DOHH2 (cell line): ENCODE measurements at regions not wholly inside any gene's neighbourhood (a gene's known extent, or its start where the extent isn't known, plus 50 kb on each side); places are given as distances from the start of the nearest gene placed in this dataset.

ENCODE experiments used
- H3F3A ChIP-seq: fragments of 200-600 bp; sonication (generic), shearing (Covaris generic); 2 replicates; pipeline ENCODE4 v1.6.0; 2016; ENCODE audit warnings: antibody characterized with exemption, mild to moderate bottlenecking; ENCODE audit not compliant: control insufficient read depth, insufficient read depth
- H3K27ac ChIP-seq: fragments of 200-600 bp; sonication (generic); 2 replicates; pipeline ENCODE4 v1.5.1; 2014; ENCODE audit warnings: low read depth, mild to moderate bottlenecking, low read length, moderate library complexity
- H3K27me3 ChIP-seq: fragments of 200-600 bp; sonication (generic); 2 replicates; pipeline ENCODE4 v1.6.1; 2014; ENCODE audit warnings: mild to moderate bottlenecking, low read length, mixed read lengths; ENCODE audit not compliant: control insufficient read depth
- H3K36me3 ChIP-seq: fragments of 200-600 bp; sonication (generic); 2 replicates; pipeline ENCODE4 v1.6.1; 2014; ENCODE audit warnings: mild to moderate bottlenecking, low read length, moderate library complexity, mixed read lengths; ENCODE audit not compliant: control insufficient read depth
- H3K4me1 ChIP-seq: fragments of 200-600 bp; sonication (generic); 2 replicates; pipeline ENCODE4 v1.6.1; 2014; ENCODE audit warnings: mild to moderate bottlenecking, low read length, mixed read lengths; ENCODE audit not compliant: control insufficient read depth
- H3K4me2 ChIP-seq: fragments of 200-600 bp; sonication (generic); 2 replicates; pipeline ENCODE4 v1.6.0; 2014; ENCODE audit warnings: mild to moderate bottlenecking, low read length, moderate library complexity
- H3K4me3 ChIP-seq: fragments of 200-600 bp; sonication (generic); 2 replicates; pipeline ENCODE4 v1.5.1; 2014; ENCODE audit warnings: mild to moderate bottlenecking, low read length, mixed read lengths
- H3K79me2 ChIP-seq: fragments of 200-600 bp; sonication (generic); 2 replicates; pipeline ENCODE4 v1.6.1; 2014; ENCODE audit warnings: mild to moderate bottlenecking, low read length, mixed read lengths; ENCODE audit not compliant: control insufficient read depth
- H3K9me2 ChIP-seq: fragments of 200-600 bp; sonication (generic); replicated peaks from 2 replicates; pipeline ENCODE4 v1.6.1; 2014; ENCODE audit warnings: mild to moderate bottlenecking, low read length, mixed read lengths; ENCODE audit not compliant: control insufficient read depth
- H3K9me3 ChIP-seq: fragments of 200-600 bp; sonication (generic); 2 replicates; pipeline ENCODE4 v1.6.1; 2014; ENCODE audit warnings: antibody characterized with exemption, low read length, mixed read lengths; ENCODE audit not compliant: control insufficient read depth, insufficient read depth
- H4K20me1 ChIP-seq: fragments of 200-600 bp; sonication (generic); 2 replicates; pipeline ENCODE4 v1.6.0; 2014; ENCODE audit warnings: low read depth, mild to moderate bottlenecking, antibody characterized with exemption, low read length, moderate library complexity; ENCODE audit not compliant: control insufficient read depth, insufficient read depth
- EZH2phosphoT487 ChIP-seq: fragments of 200-600 bp; sonication (generic); IDR thresholded peaks from 2 replicates; pipeline ENCODE4 v1.6.1; 2017; ENCODE audit warnings: borderline replicate concordance, mild to moderate bottlenecking, antibody characterized with exemption, low read length, moderate library complexity, mixed read lengths
- TF ChIP-seq, protein P1 (sequence below): fragments of 200-600 bp; sonication (generic); IDR thresholded peaks from one replicate; pipeline ENCODE4 v1.5.1; 2014; ENCODE audit warnings: antibody characterized with exemption, mild to moderate bottlenecking, low read depth, low read length; ENCODE audit not compliant: poor library complexity, severe bottlenecking

DNA sequence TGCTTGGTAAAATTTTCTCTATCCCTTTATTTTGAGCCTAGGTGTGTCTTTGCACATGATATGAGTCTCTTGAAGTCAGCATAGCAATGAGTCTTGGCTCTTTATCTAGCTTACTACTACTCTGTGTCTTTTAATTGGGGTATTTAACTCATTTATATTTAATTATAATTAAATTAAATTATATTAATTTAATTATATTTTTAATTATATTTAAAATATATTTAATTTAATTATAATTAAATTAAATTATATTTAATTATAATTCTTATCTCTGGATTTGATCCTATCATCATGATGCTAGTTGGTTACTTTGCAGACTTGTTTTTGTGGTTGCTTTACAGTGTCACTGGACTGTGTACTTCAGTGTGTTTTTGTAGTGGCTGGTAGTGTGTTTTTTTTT is 201.2 kb upstream of the ITM2A start:
- Histone ChIP-seq H3K4me1 (no peaks in the 10 kb centered on the region), H3K9me3 (no peaks in the 10 kb centered on the region), H3K27ac (no peak overlapping the region), H3K9me2 (no peaks in the 10 kb centered on the region), H3K79me2 (no peaks in the 10 kb centered on the region), H3K4me2 (no peak overlapping the region), H4K20me1 (no peaks in the 10 kb centered on the region), H3K4me3 (no peak overlapping the region), H3K27me3 (no peaks in the 10 kb centered on the region), H3F3A (no peaks in the 10 kb centered on the region), H3K36me3 (no peaks in the 10 kb centered on the region)
- TF ChIP-seq, protein P1, sequence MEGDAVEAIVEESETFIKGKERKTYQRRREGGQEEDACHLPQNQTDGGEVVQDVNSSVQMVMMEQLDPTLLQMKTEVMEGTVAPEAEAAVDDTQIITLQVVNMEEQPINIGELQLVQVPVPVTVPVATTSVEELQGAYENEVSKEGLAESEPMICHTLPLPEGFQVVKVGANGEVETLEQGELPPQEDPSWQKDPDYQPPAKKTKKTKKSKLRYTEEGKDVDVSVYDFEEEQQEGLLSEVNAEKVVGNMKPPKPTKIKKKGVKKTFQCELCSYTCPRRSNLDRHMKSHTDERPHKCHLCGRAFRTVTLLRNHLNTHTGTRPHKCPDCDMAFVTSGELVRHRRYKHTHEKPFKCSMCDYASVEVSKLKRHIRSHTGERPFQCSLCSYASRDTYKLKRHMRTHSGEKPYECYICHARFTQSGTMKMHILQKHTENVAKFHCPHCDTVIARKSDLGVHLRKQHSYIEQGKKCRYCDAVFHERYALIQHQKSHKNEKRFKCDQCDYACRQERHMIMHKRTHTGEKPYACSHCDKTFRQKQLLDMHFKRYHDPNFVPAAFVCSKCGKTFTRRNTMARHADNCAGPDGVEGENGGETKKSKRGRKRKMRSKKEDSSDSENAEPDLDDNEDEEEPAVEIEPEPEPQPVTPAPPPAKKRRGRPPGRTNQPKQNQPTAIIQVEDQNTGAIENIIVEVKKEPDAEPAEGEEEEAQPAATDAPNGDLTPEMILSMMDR = no peak
- TF ChIP-seq EZH2phosphoT487 = no peak

DNA sequence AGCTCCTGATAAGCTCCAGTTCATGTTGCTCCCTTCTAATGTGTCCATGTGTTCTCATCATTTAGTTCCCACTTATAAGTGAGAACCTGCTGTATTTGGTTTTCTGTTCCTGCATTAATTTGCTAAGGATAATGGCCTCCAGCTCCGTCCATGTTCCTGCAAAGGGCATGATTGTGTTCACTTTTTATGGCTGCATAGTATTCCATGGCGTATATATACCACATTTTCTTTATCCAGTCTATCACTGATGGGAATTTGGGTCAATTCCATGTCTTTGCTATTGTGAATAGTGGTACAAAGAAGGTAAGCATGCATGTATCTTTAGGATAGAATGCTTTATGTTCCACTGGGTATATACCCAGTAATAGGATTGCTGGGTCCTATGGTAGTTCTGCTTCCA is 197.2 kb upstream of the ITM2A start:
- Histone ChIP-seq H4K20me1 (no peaks in the 10 kb centered on the region), H3K27me3 (no peaks in the 10 kb centered on the region), H3K4me1 (no peaks in the 10 kb centered on the region), H3K9me3 (no peaks in the 10 kb centered on the region), H3K27ac (no peak overlapping the region), H3K79me2 (no peaks in the 10 kb centered on the region), H3K36me3 (no peaks in the 10 kb centered on the region), H3F3A (no peaks in the 10 kb centered on the region), H3K4me2 (no peak overlapping the region), H3K4me3 (no peak overlapping the region), H3K9me2 (no peaks in the 10 kb centered on the region)
- no peak for TF ChIP-seq EZH2phosphoT487
- TF ChIP-seq, protein P1 = no peak

GRCh38 chrX:79559290-79559689 is 192.2 kb upstream of the ITM2A start:
- Histone ChIP-seq H4K20me1 (no peaks in the 10 kb centered on the region), H3K9me3 (no peaks in the 10 kb centered on the region), H3K79me2 (no peaks in the 10 kb centered on the region), H3K4me2 (no peak overlapping the region), H3K4me1 (no peaks in the 10 kb centered on the region), H3K27me3 (no peaks in the 10 kb centered on the region), H3K4me3 (no peak overlapping the region), H3K27ac (no peak overlapping the region), H3F3A (no peaks in the 10 kb centered on the region), H3K36me3 (no peaks in the 10 kb centered on the region), H3K9me2 (no peaks in the 10 kb centered on the region)
- TF ChIP-seq, protein P1 = no peak
- no peak for TF ChIP-seq EZH2phosphoT487

GRCh38 chrX:79557212-79557611 is 190.1 kb upstream of the ITM2A start:
- Histone ChIP-seq H3K27ac (no peak overlapping the region), H3K4me2 (no peak overlapping the region), H3K4me3 (no peak overlapping the region), H3K36me3 (no peaks in the 10 kb centered on the region), H3K4me1 (no peaks in the 10 kb centered on the region), H3K9me3 (no peaks in the 10 kb centered on the region), H3F3A (no peaks in the 10 kb centered on the region), H3K79me2 (no peaks in the 10 kb centered on the region), H3K9me2 (no peaks in the 10 kb centered on the region), H4K20me1 (no peaks in the 10 kb centered on the region), H3K27me3 (no peaks in the 10 kb centered on the region)
- TF ChIP-seq EZH2phosphoT487 = no peak
- TF ChIP-seq, protein P1 = no peak
